SK-N-SH (cell line): ENCODE measurements at regions not wholly inside any gene's neighbourhood (a gene's known extent, or its start where the extent isn't known, plus 50 kb on each side); places are given as distances from the start of the nearest gene placed in this dataset.

ENCODE experiments used
- CTCF ChIA-PET: fragments of 300-600, 350-600 bp; formaldehyde crosslinking; extraction: SDS; loops from one replicate; lab custom pipeline; 2021; lab: Yijun Ruan, JAX
- POLR2A ChIA-PET: fragments of 350-600 bp; sonication (Branson Sonifier 250); formaldehyde crosslinking; extraction: SDS; loops from one replicate; lab custom pipeline; 2020; ENCODE audit warnings: antibody characterized with exemption, inconsistent platforms; lab: Yijun Ruan, JAX
- DNase-seq: peaks from one replicate; pipeline ENCODE4 v3.0.0; 2012
- H2AFZ ChIP-seq: fragments of 200-600 bp; sonication (generic); 2 replicates; pipeline ENCODE4 v1.8.1; 2016; ENCODE audit warnings: antibody characterized with exemption, mild to moderate bottlenecking, low read depth
- H3F3A ChIP-seq: fragments of 200-600 bp; sonication (generic); replicated peaks from 2 replicates; pipeline ENCODE3; 2016; ENCODE audit warnings: antibody characterized with exemption, mild to moderate bottlenecking; ENCODE audit not compliant: insufficient read depth
- H3K27ac ChIP-seq, 2 experiments: fragments of 200-500 bp in 1 of 2; fragments of 200-600 bp in 1 of 2; sonication (Bioruptor generic) in 1 of 2; sonication (generic), shearing (Covaris generic) in 1 of 2; 2 replicates each; pipeline versions ENCODE4 v1.5.1 to v1.6.1; 2014 to 2016; ENCODE audit warnings: low read depth in 2 of 2, inconsistent platforms in 1 of 2, low read length in 1 of 2, mild to moderate bottlenecking in 1 of 2, mixed read lengths in 1 of 2
- H3K27me3 ChIP-seq: fragments of 200-600 bp; sonication (generic), shearing (Covaris generic); 2 replicates; pipeline ENCODE4 v1.6.1; 2016; ENCODE audit warnings: mixed run types; ENCODE audit not compliant: insufficient read depth
- H3K36me3 ChIP-seq, 2 experiments: fragments of 200-500 bp in 1 of 2; fragments of 200-600 bp in 1 of 2; sonication (Bioruptor generic) in 1 of 2; sonication (generic) in 1 of 2; replicated peaks in 1 of 2; 2 replicates each; pipeline versions ENCODE3 to v1.5.1; 2014 to 2016; ENCODE audit warnings: low read length in 1 of 2, mild to moderate bottlenecking in 1 of 2; ENCODE audit not compliant: insufficient read depth in 2 of 2, control insufficient read depth in 1 of 2
- H3K4me1 ChIP-seq, 2 experiments: fragments of 200-500 bp in 1 of 2; fragments of 200-600 bp in 1 of 2; sonication (Bioruptor generic) in 1 of 2; sonication (generic), shearing (Covaris generic) in 1 of 2; 2 replicates each; pipeline versions ENCODE4 v1.5.1 to v1.6.1; 2014 to 2016; ENCODE audit warnings: low read depth in 1 of 2, low read length in 1 of 2, mixed run types in 1 of 2; ENCODE audit not compliant: insufficient read depth in 2 of 2, control insufficient read depth in 1 of 2
- H3K4me2 ChIP-seq: fragments of 200-600 bp; sonication (generic), shearing (Covaris generic); 2 replicates; pipeline ENCODE4 v1.6.1; 2017; ENCODE audit warnings: mixed run types
- H3K4me3 ChIP-seq, 2 experiments: fragments of 200-500 bp in 1 of 2; fragments of 200-600 bp in 1 of 2; sonication (Bioruptor generic) in 1 of 2; sonication (generic), shearing (Covaris generic) in 1 of 2; 2 replicates each; pipeline versions ENCODE4 v1.5.1 to v1.8.1; 2014 to 2016; ENCODE audit warnings: low read depth in 2 of 2, inconsistent platforms in 1 of 2, low read length in 1 of 2, mild to moderate bottlenecking in 1 of 2, mixed read lengths in 1 of 2, moderate library complexity in 1 of 2
- H3K79me2 ChIP-seq: fragments of 200-600 bp; sonication (generic); 2 replicates; pipeline ENCODE4 v1.8.1; 2017; ENCODE audit warnings: mild to moderate bottlenecking; ENCODE audit not compliant: insufficient read depth
- H3K9ac ChIP-seq: fragments of 200-600 bp; sonication (generic); 2 replicates; pipeline ENCODE4 v1.6.1; 2017; ENCODE audit warnings: mixed run types
- H3K9me2 ChIP-seq: fragments of 200-600 bp; sonication (generic); 2 replicates; pipeline ENCODE4 v1.6.1; 2017; ENCODE audit warnings: mixed run types
- H3K9me3 ChIP-seq: fragments of 200-600 bp; sonication (generic); 2 replicates; pipeline ENCODE4 v1.6.1; 2017; ENCODE audit warnings: mixed run types, mild to moderate bottlenecking, moderate library complexity
- H4K20me1 ChIP-seq: fragments of 200-600 bp; sonication (generic); 2 replicates; pipeline ENCODE4 v1.6.1; 2017; ENCODE audit warnings: mild to moderate bottlenecking, mixed run types; ENCODE audit not compliant: insufficient read depth
- ELF1 ChIP-seq: IDR thresholded peaks from 2 replicates; pipeline ENCODE4 v1.4.0; 2012
- FOSL2 ChIP-seq: IDR thresholded peaks from 2 replicates; pipeline ENCODE4 v1.4.0; 2012; ENCODE audit warnings: low read depth, mild to moderate bottlenecking, moderate library complexity, borderline replicate concordance
- FOXJ3 ChIP-seq: sonication (generic); formaldehyde crosslinking; IDR thresholded peaks from 2 replicates; pipeline ENCODE4 v1.5.1; 2020; ENCODE audit warnings: mild to moderate bottlenecking, missing genetic modification reagents
- GABPA ChIP-seq: IDR thresholded peaks from 2 replicates; pipeline ENCODE4 v1.4.0; 2012; ENCODE audit warnings: low read depth, mild to moderate bottlenecking
- MAX ChIP-seq: IDR thresholded peaks from 2 replicates; pipeline ENCODE4 v1.4.0; 2012; ENCODE audit warnings: low read depth
- MEF2A ChIP-seq: IDR thresholded peaks from 2 replicates; pipeline ENCODE4 v1.4.0; 2012; ENCODE audit warnings: low read depth, borderline replicate concordance
- MXI1 ChIP-seq: IDR thresholded peaks from 2 replicates; pipeline ENCODE4 v1.6.1; 2012; ENCODE audit warnings: mild to moderate bottlenecking, low read depth, low read length, improper control_type of control experiment
- POLR2AphosphoS5 ChIP-seq: IDR thresholded peaks from 2 replicates; pipeline ENCODE4 v1.6.1; 2012; ENCODE audit warnings: low read depth, low read length
- RAD21 ChIP-seq: IDR thresholded peaks from 2 replicates; pipeline ENCODE4 v1.6.1; 2012; ENCODE audit warnings: mild to moderate bottlenecking, low read length
- RCOR1 ChIP-seq: fragments of 150-350 bp; IDR thresholded peaks from 2 replicates; pipeline ENCODE4 v1.6.1; 2017; ENCODE audit warnings: antibody characterized with exemption, low read length
- RFX5 ChIP-seq: IDR thresholded peaks from 2 replicates; pipeline ENCODE4 v1.6.1; 2012; ENCODE audit warnings: mild to moderate bottlenecking, improper control_type of control experiment, low read length
- RXRA ChIP-seq: IDR thresholded peaks from 2 replicates; pipeline ENCODE4 v1.4.0; 2012; ENCODE audit warnings: low read depth, mild to moderate bottlenecking, borderline replicate concordance
- SIN3A ChIP-seq: IDR thresholded peaks from 2 replicates; pipeline ENCODE4 v1.6.1; 2012; ENCODE audit warnings: low read depth, mild to moderate bottlenecking, low read length, moderate library complexity, borderline replicate concordance
- TCF12 ChIP-seq: IDR thresholded peaks from 2 replicates; pipeline ENCODE4 v1.4.0; 2012
- ZBTB33 ChIP-seq: IDR thresholded peaks from 2 replicates; pipeline ENCODE4 v1.4.0; 2012; ENCODE audit warnings: low read depth, borderline replicate concordance
- WGBS: methylation state at CpG from one replicate; pipeline ENCODE4 v1.1.6; 2017; ENCODE audit warnings: low lambda C conversion rate; 5-methylcytosine and 5-hydroxymethylcytosine counted together
- TF ChIP-seq, protein P1 (sequence below): fragments of 150-350 bp; IDR thresholded peaks from 2 replicates; pipeline ENCODE4 v1.6.1; 2016; ENCODE audit warnings: mild to moderate bottlenecking, low read depth, low read length
- TF ChIP-seq, protein P2 (sequence below): IDR thresholded peaks from 2 replicates; pipeline ENCODE4 v1.4.0; 2012; ENCODE audit warnings: low read depth, borderline replicate concordance
- TF ChIP-seq, protein P3 (sequence below): fragments of 150-350 bp; IDR thresholded peaks from 2 replicates; pipeline ENCODE4 v1.6.1; 2017; ENCODE audit warnings: antibody characterized with exemption, low read length, low read depth, borderline replicate concordance

GRCh38 chr4:156437666-156438065 is 484.0 kb upstream of the CTSO start:
- POLR2A ChIA-PET: no interaction called here
- Histone ChIP-seq H3K9me2 (no peaks in the 10 kb centered on the region), H3K4me2 (no peak overlapping the region), H3K36me3 (no peaks in the 10 kb centered on the region), H3K27me3 (no peaks in the 10 kb centered on the region; the same call in 1 of the 2 replicates), H4K20me1 (no peaks in the 10 kb centered on the region), H3K9me3 (no peaks in the 10 kb centered on the region), H3K79me2 (no peaks in the 10 kb centered on the region), H3K27ac (no peak overlapping the region), H3K9ac (no peak overlapping the region), H3F3A (no peaks in the 10 kb centered on the region), H2AFZ (no peak overlapping the region), H3K4me1 (no peaks in the 10 kb centered on the region), H3K4me3 (no peak overlapping the region)
- CTCF ChIA-PET: no interaction called here
- TF ChIP-seq FOXJ3 (CRISPR knock-in tag): no peak
- TF ChIP-seq FOSL2: no peak
- no peak for TF ChIP-seq RAD21
- 23% methylated on average over 2 of the region's 2 CpGs for WGBS
- no peak for DNase-seq

DNA sequence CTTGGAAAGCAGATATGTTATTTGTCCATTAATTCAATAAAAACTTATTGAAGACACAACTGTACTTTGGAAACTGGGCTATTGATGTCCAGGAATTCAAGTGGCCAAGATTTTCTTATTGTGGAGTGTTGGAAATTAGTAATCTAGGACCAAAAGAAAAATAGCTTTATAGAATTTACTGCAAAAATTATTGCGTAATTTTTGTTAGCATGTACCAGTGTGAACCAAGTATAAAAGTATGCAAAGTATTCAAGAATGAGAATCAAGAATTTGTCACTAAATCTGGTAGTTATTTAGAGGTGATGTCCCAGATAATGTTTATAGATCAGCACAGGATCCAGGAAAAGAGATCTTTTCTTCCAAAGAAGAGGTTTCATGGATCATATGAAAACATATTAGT is 468.9 kb upstream of the CTSO start:
- Histone ChIP-seq H3K9me3 (no peaks in the 10 kb centered on the region), H3K9ac (no peak overlapping the region), H3K9me2 (no peaks in the 10 kb centered on the region), H3K4me2 (no peak overlapping the region), H3K36me3 (no peaks in the 10 kb centered on the region), H3F3A (no peaks in the 10 kb centered on the region), H3K79me2 (no peaks in the 10 kb centered on the region), H3K4me1 (no peaks in the 10 kb centered on the region; a peak in 1 of 4 replicates), H3K27me3 (no peaks in the 10 kb centered on the region), H4K20me1 (no peaks in the 10 kb centered on the region), H3K27ac (no peak overlapping the region), H3K4me3 (no peak overlapping the region), H2AFZ (no peak overlapping the region)
- WGBS: 8% methylated on average over 1 of the region's 1 CpG
- no peak for DNase-seq
- ChIA-PET POLR2A (no interaction called here), CTCF (no interaction called here)
- TF ChIP-seq, protein P1, sequence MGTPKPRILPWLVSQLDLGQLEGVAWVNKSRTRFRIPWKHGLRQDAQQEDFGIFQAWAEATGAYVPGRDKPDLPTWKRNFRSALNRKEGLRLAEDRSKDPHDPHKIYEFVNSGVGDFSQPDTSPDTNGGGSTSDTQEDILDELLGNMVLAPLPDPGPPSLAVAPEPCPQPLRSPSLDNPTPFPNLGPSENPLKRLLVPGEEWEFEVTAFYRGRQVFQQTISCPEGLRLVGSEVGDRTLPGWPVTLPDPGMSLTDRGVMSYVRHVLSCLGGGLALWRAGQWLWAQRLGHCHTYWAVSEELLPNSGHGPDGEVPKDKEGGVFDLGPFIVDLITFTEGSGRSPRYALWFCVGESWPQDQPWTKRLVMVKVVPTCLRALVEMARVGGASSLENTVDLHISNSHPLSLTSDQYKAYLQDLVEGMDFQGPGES: no peak
- no peak for TF ChIP-seq RXRA
- TF ChIP-seq RCOR1: no peak
- TF ChIP-seq MXI1: no peak
- TF ChIP-seq MAX: no peak
- TF ChIP-seq ELF1: no peak
- no peak for TF ChIP-seq POLR2AphosphoS5
- TF ChIP-seq MEF2A: no peak
- TF ChIP-seq SIN3A: no peak
- TF ChIP-seq, protein P2, sequence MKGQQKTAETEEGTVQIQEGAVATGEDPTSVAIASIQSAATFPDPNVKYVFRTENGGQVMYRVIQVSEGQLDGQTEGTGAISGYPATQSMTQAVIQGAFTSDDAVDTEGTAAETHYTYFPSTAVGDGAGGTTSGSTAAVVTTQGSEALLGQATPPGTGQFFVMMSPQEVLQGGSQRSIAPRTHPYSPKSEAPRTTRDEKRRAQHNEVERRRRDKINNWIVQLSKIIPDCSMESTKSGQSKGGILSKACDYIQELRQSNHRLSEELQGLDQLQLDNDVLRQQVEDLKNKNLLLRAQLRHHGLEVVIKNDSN: no peak
- TF ChIP-seq ZBTB33: no peak
- no peak for TF ChIP-seq RFX5
- TF ChIP-seq TCF12: no peak
- no peak for TF ChIP-seq GABPA
- TF ChIP-seq, protein P3, sequence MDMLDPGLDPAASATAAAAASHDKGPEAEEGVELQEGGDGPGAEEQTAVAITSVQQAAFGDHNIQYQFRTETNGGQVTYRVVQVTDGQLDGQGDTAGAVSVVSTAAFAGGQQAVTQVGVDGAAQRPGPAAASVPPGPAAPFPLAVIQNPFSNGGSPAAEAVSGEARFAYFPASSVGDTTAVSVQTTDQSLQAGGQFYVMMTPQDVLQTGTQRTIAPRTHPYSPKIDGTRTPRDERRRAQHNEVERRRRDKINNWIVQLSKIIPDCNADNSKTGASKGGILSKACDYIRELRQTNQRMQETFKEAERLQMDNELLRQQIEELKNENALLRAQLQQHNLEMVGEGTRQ: no peak
